ENCODE measurements at regions not wholly inside any gene's neighbourhood (a gene's known extent, or its start where the extent isn't known, plus 50 kb on each side); places are given as distances from the start of the nearest gene placed in this dataset.

GRCh38 chr12:24562771-24563431 is 386.0 kb downstream of the BCAT1 start:
- peaks cover 42% of the 10 kb centered on the region for H3K27me3 Mint-ChIP-seq (ENCODE audit: low read depth)
- CTCF ChIA-PET, result interaction anchor here (0.6 to 0.7 kb wide), 3 partner anchors 10 to 1328 kb away, joined by 3 to 5 read pairs (median 3); no protein-coding TSS in a partner anchor
- no peak overlapping the region for H3K27ac Mint-ChIP-seq

More at GRCh38 chr12:24562771-24563431, 386.0 kb downstream of the BCAT1 start:
- Mint-ChIP-seq H3K4me3 (peak overlapping the region; percentile 94), H3K9me3 (no peaks in the 10 kb centered on the region), H3K4me1 (peaks cover 53% of the 10 kb centered on the region), H3K36me3 (no peaks in the 10 kb centered on the region)
- ATAC-seq, result peak; percentile 25
- DNase-seq (ENCODE audit: low spot score), result peak; percentile 45
- POLR2A ChIA-PET, result no interaction called here
- TF ChIP-seq SP1 (CRISPR knock-in tag; conservative IDR thresholded peaks at IDR 0.05), result no peak
- no peak for TF ChIP-seq ERG (CRISPR knock-in tag; IDR thresholded peaks at IDR 0.05)
- TF ChIP-seq ZNF425 (CRISPR knock-in tag; conservative IDR thresholded peaks at IDR 0.05), result no peak
- no peak for TF ChIP-seq FOXP1 (CRISPR knock-in tag; IDR thresholded peaks at IDR 0.05; ENCODE audit: borderline replicate concordance)
- no peak for TF ChIP-seq EMX1 (CRISPR knock-in tag; IDR thresholded peaks at IDR 0.05)
- TF ChIP-seq USF1 (CRISPR knock-in tag; IDR thresholded peaks at IDR 0.05), result no peak
- TF ChIP-seq GABPB1 (CRISPR knock-in tag; IDR thresholded peaks at IDR 0.05), result no peak
- TF ChIP-seq JAZF1 (CRISPR knock-in tag; IDR thresholded peaks at IDR 0.05), result no peak
- no peak for TF ChIP-seq ZNF121 (CRISPR knock-in tag; IDR thresholded peaks at IDR 0.05)
- no peak for TF ChIP-seq GTF2I (CRISPR knock-in tag; conservative IDR thresholded peaks at IDR 0.05)
- TF ChIP-seq NR3C1 (CRISPR knock-in tag; conservative IDR thresholded peaks at IDR 0.05; ENCODE audit: low read depth), result no peak
- no peak for TF ChIP-seq AFF4 (CRISPR knock-in tag; IDR thresholded peaks at IDR 0.05; ENCODE audit: borderline replicate concordance)
- TF ChIP-seq ATF1 (CRISPR knock-in tag; IDR thresholded peaks at IDR 0.05), result no peak
- no peak for TF ChIP-seq ZMAT4 (CRISPR knock-in tag; IDR thresholded peaks at IDR 0.05)

Measured in WTC11 (cell line).